ENCODE measurements at regions not wholly inside any gene's neighbourhood (a gene's known extent, or its start where the extent isn't known, plus 50 kb on each side); places are given as distances from the start of the nearest gene placed in this dataset.
"Not testable (repeated sequence)": the region's sequence is repeated elsewhere in the genome, so short reads cannot be mapped to it uniquely, and the experiment has no call there.

DNA sequence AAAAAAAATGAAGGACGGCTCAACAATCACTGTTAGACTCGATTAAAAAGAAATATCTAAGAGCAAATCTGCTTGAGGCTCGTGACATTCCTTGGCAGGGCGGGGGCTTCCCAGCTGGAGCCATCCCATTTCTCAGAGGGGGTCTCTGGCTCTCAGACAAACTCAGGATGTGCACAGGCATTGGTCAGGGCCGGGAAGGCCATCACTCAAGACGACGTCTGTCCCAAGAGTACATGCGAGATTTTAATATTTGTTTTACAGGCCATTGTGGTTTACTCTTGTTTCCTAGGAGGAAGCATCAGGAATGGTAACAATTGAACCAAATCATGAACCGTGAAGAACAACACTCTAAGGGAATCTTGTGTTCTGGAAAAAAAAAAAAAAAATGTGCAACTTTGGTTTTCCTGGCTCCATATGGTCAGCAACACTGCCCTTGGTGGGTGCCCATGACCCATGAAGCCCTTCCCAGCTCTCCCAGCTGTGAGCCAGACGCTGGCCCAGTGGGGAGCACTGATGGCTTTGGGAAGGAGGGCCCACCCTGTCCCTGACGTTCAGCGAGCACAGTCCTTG lies 5454.6 kb upstream of the TPTE start:
- DNase-seq: not testable (repeated sequence)

GRCh38 chr21:5067326-5068048 lies 5453.9 kb upstream of the TPTE start:
- not testable (repeated sequence) for DNase-seq

DNA sequence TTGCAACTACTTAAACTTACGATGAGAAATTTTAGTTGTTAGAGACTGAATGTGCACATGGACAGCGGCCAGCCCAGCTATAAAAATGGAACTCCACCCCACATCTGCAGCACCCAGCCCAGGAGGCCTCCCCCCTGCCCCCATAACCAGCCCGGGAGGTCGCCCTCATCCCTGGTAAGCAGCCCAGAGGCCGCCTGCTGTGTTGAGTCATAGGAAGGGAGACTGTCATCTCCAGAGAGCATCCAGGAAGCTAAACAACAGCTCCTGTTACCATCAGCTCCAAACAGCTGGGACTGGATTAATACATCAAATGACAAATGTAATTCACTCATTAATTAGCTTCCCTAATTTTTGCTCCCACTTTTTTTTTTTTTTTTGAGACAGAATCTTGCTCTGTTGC lies 5452.7 kb upstream of the TPTE start:
- DNase-seq: not testable (repeated sequence)

GRCh38 chr21:5071180-5071579 lies 5450.2 kb upstream of the TPTE start:
- not testable (repeated sequence) for DNase-seq

GRCh38 chr21:5076854-5077253 lies 5444.5 kb upstream of the TPTE start:
- DNase-seq: not testable (repeated sequence)

GRCh38 chr21:5079361-5079760 lies 5442.0 kb upstream of the TPTE start:
- DNase-seq: not testable (repeated sequence)

- not testable (repeated sequence) for DNase-seq
These were observed 5441.4 kb upstream of the TPTE start for GRCh38 chr21:5080015-5080414.

GRCh38 chr21:5084246-5084645 lies 5437.1 kb upstream of the TPTE start:
- DNase-seq: not testable (repeated sequence)

DNA sequence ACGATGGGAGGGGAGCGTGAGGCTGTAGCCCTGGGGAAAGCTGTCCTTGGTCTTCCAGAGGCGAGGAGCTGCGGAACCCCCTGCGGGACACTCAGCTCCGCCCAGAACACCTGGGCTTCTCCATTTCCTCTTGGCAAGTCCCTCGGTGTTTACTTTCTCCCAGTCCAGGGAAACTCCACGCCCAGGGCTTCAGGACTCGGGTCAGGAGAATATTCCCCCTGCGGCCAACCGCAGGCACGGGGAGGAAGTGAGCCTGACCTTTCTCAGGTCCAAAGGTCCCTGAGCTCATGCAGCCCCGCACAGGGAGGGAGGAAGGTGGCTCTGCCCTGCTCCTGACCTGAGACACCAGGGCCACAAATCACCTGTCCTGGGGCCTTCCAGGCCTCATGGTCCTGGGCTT lies 5435.9 kb upstream of the TPTE start:
- DNase-seq: not testable (repeated sequence)

GRCh38 chr21:5086416-5086815 lies 5435.0 kb upstream of the TPTE start:
- DNase-seq: not testable (repeated sequence)

GRCh38 chr21:5088820-5089219 lies 5432.6 kb upstream of the TPTE start:
- DNase-seq: not testable (repeated sequence)

GRCh38 chr21:5089399-5090089 lies 5431.8 kb upstream of the TPTE start:
- DNase-seq: not testable (repeated sequence)

DNA sequence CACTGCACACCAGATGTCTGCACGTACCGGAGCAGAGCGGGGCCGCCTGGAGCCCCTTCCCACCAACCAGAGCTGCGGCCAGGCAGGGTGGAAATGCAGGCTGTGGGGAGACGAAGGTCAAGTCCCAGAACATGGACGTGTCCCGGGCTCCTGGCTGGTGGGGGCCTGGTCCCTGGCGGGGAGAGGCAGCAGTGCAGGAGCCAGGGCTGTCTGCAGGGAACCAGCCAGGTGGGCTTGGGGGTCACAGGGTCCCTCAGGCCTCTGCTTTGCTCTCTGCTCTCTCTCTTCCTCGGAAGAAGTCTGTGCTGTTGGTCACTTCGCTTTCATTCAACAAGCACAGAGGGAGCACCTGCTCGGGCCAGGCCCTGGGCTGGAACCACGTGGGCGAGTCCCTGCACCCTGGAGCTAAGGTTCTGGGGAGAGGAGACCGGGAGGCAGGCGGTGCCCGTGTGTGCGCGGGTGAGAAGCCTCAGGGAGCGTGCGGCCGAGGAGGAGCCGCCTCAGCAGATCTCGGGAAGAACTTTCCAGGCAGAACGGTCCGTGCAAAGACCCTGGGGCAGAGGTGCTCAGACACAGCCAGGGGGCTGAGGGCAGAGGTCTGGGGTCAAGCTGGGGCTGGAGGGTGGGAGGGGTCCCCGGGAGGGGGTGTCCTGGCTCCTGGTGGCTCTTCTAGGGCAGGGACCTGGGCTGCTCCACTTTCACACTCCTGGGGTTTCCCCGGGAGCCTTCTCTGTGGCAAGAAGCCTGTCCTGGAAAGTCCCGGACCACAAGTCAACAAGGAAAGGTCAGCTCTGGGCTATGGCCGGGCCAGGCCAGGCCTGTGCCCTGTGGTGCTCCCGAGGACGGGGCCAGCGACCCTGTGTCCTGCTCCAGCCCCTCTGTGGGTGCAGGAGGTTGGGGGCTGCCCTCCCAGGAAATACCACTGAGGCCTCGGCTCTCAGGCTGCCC lies 5431.0 kb upstream of the TPTE start:
- not testable (repeated sequence) for DNase-seq

DNA sequence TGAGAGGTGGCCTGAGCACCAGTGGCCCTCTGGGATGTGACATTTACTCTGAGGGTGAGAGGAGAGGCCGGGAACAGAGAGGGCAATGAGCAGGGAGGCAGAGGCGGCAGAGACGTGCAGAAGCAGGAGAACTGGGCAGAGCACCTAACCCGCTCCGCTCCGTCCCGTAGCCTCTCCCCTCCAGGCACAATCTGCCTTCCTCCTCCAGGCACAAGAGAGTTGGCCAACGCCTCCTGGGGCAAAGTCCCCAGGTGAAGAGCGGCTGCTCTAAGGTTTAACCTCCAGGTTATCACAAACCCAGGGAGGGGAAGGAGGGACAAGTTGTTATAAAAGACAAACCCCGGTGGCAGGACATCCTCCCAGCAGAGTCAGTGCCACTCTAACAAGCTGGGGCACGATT lies 5430.1 kb upstream of the TPTE start:
- DNase-seq: not testable (repeated sequence)

GRCh38 chr21:5095628-5096027 lies 5425.8 kb upstream of the TPTE start:
- DNase-seq: not testable (repeated sequence)

GRCh38 chr21:5098010-5098743 lies 5423.2 kb upstream of the TPTE start:
- DNase-seq: not testable (repeated sequence)

DNA sequence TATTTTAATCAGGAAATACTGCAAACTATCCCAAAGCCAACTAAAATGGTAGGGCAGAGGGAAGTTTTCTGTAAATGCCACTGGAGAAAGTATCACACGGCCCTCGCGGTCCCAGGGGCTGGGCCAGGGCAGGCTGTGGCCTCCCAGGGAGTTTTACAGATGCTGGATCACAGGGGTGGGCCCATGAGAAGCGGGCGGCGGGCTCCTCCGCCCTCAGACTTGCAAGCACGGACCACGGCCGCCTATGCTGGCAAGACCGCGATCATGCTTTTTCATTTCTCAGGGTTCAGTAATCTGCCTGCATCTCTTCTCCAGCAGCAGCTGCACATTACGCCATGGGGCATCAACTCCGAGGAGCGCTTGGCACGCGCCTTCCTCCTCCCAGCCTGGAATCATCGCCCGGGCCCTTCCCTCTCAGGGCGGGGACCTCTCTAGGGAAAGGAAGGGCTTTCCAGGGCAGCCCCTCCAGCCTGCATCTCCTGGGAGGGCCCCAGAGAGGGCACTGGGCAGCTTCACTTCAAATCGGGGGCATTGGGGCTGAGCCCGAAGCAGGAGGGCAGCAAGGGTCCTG lies 5420.7 kb upstream of the TPTE start:
- not testable (repeated sequence) for DNase-seq

DNA sequence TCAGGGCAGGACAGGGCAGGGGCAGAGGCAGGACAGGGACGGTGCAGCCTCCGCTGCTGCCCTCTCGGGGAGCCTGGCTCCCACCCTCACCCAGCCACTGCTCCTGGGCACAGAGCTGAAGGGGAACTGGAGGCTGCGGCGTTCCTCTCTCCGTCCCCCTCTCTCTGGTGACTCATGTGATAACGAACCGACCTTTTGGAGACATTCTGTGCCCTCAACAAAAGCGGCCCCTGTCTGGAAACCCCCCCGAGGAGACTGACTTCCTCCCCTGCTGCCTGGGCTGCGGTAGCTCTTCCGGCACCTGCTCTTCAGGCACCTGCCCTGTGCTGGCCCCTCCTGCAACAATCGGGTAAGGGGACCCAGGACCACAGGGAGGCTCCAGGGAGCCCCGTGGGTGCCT lies 5419.6 kb upstream of the TPTE start:
- DNase-seq: peak; percentile 80

- peak; percentile 34 for DNase-seq
These were observed 5417.4 kb upstream of the TPTE start for GRCh38 chr21:5103880-5104561.

- not testable (repeated sequence) for DNase-seq
These were observed 5416.8 kb upstream of the TPTE start for GRCh38 chr21:5104562-5104928.

Data from activated naive CD4-positive, alpha-beta T cell treated with Interleukin-2 at 50 U/mL for 16 hours (primary cell).